Activated CD8-positive, alpha-beta memory T cell treated with anti-CD3 and anti-CD28 coated beads, Interleukin-2, amount 50 U/mL, for 48 hours (primary cell): ENCODE measurements at regions not wholly inside any gene's neighbourhood (a gene's known extent, or its start where the extent isn't known, plus 50 kb on each side); places are given as distances from the start of the nearest gene placed in this dataset.
"Not testable (repeated sequence)": the region's sequence is repeated elsewhere in the genome, so short reads cannot be mapped to it uniquely, and the experiment has no call there.

ENCODE experiments used
- DNase-seq: peaks from one replicate; pipeline ENCODE4 v3.0.0-alpha.2; 2020

DNA sequence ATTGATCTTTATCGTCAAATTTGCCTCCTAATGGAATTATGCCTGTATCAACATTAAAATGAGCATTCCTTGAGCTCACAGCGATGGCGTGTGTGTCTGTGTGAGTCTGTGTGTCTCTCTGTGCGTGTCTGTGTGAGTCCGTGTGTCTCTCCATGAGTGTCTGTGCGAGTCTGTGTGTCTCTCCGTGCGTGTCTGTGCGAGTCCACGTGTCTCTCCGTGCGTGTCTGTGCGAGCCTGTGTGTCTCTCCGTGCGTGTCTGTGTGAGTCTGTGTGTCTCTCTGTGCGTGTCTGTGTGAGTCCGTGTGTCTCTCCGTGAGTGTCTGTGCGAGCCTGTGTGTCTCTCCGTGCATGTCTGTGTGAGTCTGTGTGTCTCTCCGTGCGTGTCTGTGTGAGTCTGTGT, 326.5 kb upstream of the B3GAT1 start:
- no peak for DNase-seq

- no peak for DNase-seq
Observed at GRCh38 chr11:134737563-134738510, 325.8 kb upstream of the B3GAT1 start.

GRCh38 chr11:134736251-134736947, 324.4 kb upstream of the B3GAT1 start:
- DNase-seq, result no peak

DNA sequence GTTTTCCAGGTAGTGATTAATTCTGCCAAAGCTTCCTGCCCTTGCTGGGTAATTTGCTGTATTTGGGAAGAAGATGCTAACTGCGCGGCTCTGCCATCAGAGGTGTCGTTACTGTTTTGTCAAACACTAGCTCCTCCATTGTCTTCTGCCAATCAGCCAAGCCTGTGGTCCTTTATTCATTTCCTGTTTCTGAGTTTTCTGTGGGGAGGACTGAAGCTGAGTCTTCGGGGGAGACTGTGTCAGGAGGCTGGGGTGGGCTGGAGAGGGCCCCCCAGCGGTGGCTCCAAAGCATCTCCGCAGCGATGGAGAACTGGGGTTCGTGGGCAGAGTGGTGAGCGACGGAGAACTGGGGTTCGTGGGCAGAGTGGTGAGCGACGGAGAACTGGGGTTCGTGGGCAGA, 322.9 kb upstream of the B3GAT1 start:
- DNase-seq, result no peak

- DNase-seq, result no peak
Observed at GRCh38 chr11:134734141-134734845, 322.3 kb upstream of the B3GAT1 start.

DNA sequence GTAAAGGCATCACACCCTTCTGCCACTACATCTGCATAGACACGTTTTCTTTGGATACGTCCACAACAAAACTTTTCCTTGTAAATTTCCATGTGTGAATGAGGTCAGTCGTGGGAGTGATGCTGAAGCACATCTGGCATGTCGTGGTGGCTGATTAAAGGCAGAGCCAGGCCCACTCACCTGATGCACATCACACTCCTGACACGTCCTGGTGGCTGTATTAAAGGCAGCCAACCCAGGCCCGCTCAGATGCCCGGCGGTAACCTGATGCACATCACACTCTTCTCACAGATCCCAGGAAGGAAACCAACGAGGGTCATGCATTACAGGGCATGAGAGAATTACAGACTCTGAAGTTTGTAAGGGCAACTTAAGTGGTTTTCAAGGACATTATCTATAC, 321.6 kb upstream of the B3GAT1 start:
- DNase-seq, result no peak

- no peak for DNase-seq
Observed at GRCh38 chr11:134731213-134731961, 319.3 kb upstream of the B3GAT1 start.

DNA sequence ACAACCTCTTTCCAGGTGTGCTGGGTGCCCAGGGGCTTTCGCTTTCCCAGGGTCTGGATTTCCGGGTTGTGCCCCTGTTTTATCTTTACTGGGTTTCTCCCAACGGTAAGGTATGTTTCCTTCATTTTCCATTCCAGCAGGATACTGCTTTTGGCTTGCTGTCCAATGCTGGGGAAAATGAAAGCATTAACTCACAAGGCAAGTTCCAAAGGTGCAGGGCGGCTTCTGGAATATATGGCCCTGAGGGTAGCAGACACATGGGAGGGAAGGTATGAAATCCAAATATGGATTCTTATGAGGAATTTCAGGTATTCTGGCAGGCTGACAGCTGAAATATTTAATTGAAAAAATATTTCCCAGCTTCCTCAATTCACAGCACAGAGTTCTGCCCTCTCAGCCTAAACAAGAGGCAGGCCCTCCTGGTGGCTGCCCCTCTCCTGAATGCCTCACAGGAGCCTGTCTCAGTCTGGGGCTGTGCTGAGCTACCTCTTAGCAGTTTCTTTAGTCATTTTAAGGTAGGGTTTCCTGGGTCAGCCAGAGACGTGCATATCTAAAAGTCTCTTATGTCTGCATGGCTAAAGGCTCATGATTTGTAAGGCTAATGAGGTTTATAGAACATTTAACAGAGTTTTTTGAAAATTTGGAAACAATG, 318.6 kb upstream of the B3GAT1 start:
- no peak for DNase-seq

DNA sequence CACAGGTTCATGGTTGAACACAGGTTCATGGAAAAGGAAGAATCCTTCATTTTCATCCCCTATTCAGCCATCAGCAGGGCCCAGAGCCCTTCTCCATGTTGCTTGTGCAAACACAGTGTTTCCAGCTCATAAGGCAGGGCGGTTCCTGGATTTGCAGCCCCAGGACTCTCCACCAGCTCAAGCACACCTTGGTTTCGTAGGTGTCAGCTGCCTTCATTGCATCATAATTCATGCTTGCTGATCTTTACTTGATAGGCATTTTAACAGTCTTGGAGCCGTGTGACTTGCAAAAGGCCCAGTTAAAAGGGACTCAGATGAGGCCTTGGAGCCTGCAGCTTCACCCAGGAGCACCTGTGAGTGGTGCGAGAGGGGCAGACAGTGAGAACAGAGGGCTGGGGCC, 318.1 kb upstream of the B3GAT1 start:
- DNase-seq, result no peak

GRCh38 chr11:134728186-134728585, 316.1 kb upstream of the B3GAT1 start:
- DNase-seq, result no peak

GRCh38 chr11:134727636-134728035, 315.6 kb upstream of the B3GAT1 start:
- no peak for DNase-seq

DNA sequence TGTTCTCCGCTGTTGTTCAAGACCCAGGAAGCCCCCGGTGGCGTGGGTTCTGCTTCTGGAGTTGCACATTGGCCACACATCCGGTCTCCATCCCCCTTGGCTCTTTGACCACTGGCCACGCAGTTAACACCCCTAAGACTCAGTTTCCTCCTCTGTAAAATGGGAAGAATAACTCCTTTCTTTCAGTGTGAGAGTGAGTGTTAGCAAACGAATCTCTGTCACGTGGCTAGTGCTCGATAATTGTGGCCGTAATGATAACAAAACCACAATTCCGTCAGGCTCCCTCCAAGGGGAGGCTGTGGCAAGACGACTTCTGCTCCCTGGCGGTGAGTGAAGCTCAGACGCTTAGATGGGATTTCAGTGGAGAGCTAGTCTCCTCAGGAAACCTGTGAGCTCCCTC, 315.2 kb upstream of the B3GAT1 start:
- DNase-seq, result no peak

GRCh38 chr11:134725716-134726639, 313.9 kb upstream of the B3GAT1 start:
- DNase-seq, result no peak

DNA sequence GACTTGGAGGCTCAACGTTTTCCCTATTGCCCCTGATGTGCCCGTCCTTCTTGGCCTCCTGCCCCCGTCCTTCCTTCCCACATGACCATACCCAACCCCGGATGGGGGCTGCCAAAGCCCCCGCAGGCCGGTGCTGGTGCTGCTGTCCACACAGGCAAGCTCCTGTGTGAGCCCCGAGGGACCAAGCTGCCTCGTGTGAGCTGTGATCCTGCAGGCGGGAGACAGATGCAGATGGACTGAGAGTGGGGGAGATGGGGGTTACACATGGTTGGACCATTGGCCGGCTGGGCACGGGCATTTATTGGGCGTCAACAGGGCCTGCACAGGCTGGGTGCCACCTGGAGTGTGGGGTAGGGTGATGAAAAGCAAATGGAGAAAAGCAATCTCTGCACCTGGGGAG, 313.2 kb upstream of the B3GAT1 start:
- DNase-seq, result no peak

- DNase-seq, result no peak
Observed at GRCh38 chr11:134724779-134725140, 312.7 kb upstream of the B3GAT1 start.

GRCh38 chr11:134724106-134724778, 312.2 kb upstream of the B3GAT1 start:
- DNase-seq, result no peak

- not testable (repeated sequence) for DNase-seq
Observed at GRCh38 chr11:134720691-134721070, 308.6 kb upstream of the B3GAT1 start.

DNA sequence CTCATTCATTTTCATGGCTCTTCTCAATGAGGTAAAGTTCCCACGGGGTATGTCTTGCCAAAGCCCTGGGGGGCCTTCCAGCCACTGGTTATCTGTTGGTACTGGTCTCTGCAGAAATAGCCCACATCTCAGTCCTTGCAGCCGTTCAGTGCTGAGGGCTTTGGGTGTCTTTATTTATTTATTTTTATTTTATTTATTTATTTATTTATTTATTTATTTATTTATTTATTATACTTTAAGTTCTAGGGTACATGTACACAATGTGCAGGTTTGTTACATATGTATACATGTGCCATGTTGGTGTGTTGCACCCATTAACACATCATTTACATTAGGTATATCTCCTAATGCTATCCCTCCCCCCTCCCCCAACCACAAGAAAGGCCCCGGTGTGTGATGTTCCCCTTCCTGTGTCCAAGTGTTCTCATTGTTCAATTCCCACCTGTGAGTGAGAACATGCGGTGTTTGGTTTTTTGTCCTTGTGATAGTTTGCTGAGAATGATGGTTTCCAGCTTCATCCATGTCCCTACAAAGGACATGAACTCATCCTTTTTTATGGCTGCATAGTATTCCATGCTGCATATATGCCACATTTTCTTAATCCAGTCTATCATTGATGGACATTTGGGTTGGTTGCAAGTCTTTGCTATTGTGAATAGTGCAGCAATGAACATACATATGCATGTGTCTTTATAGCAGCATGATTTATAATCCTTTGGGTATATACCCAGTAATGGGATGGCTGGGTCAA, 308.1 kb upstream of the B3GAT1 start:
- not testable (repeated sequence) for DNase-seq

DNA sequence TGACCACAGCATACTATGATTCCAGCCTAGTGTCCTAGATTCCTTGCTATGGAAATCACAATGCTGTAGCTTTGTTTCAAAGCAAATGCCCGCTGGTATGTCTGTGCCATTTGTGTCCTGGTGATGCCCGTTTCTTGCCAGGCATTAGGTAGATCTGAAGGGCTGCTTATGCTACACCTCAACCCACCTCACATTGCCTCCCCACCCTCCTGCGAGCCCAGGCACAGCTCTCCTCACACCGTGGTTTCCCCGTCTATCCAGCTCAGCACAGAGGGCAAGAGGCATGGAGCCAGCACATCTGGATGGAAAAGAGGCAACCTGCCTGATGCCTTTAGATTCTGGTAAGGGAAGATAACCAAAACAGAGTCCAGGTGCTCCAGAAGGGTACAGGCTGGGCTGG, 307.4 kb upstream of the B3GAT1 start:
- DNase-seq, result no peak

- DNase-seq, result no peak
Observed at GRCh38 chr11:134716582-134716981, 304.5 kb upstream of the B3GAT1 start.
